ENCODE measurements at regions not wholly inside any gene's neighbourhood (a gene's known extent, or its start where the extent isn't known, plus 50 kb on each side); places are given as distances from the start of the nearest gene placed in this dataset.

GRCh38 chr20:24785141-24786110 is 163.6 kb upstream of the CST7 start:
- TF ChIP-seq, protein P1, sequence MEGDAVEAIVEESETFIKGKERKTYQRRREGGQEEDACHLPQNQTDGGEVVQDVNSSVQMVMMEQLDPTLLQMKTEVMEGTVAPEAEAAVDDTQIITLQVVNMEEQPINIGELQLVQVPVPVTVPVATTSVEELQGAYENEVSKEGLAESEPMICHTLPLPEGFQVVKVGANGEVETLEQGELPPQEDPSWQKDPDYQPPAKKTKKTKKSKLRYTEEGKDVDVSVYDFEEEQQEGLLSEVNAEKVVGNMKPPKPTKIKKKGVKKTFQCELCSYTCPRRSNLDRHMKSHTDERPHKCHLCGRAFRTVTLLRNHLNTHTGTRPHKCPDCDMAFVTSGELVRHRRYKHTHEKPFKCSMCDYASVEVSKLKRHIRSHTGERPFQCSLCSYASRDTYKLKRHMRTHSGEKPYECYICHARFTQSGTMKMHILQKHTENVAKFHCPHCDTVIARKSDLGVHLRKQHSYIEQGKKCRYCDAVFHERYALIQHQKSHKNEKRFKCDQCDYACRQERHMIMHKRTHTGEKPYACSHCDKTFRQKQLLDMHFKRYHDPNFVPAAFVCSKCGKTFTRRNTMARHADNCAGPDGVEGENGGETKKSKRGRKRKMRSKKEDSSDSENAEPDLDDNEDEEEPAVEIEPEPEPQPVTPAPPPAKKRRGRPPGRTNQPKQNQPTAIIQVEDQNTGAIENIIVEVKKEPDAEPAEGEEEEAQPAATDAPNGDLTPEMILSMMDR (IDR thresholded peaks at IDR 0.05), result no peak
- TF ChIP-seq POLR2A (IDR thresholded peaks at IDR 0.05), result no peak

Data from ovary (tissue), 3 donors.